ENCODE measurements at regions not wholly inside any gene's neighbourhood (a gene's known extent, or its start where the extent isn't known, plus 50 kb on each side); places are given as distances from the start of the nearest gene placed in this dataset.

- DNase-seq = no peak
Observed at GRCh38 chr3:144148356-144148755, 176.7 kb downstream of the DIPK2A start.

- DNase-seq = no peak
Observed at GRCh38 chr3:144151983-144152382, 180.4 kb downstream of the DIPK2A start.

DNA sequence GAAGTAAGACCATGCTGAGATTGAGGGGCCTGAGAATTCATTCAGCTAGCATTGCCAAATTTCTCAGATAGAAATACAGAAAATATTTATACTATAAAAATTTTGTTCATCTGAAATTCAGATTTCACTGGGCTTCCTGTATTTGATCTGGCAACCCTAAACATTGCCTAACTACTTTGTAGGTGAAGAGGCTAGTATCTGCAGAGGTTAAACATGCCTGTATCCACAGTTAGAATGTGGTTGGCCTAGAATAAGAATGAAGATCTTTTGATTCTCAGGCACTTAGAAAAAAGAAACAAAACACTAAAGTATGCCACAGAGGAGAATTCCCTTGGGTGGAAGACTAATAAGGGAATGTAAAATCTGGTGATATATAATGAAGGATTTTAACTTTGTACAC lies 189.0 kb downstream of the DIPK2A start:
- no peak for DNase-seq

DNA sequence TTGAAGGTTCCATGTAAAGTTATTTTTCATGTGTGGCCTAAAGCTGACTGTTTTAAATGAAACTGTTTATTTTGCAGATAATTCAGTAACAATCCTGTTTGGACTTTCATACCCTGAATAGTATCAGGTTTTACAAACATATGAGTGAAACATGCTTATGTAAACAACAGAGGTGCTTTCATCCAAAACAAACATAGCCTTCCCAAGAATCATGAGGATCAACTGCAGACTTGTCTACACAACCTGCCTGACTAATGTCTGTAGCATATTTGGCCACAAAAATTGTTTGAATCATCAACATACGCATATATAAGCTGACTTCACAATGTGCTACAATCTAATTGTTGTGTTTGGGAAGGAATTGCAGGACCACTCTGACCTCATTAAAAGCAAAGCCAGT lies 190.4 kb downstream of the DIPK2A start:
- peak; percentile 69 for DNase-seq

- no peak for DNase-seq
Observed at GRCh38 chr3:144164352-144164751, 192.7 kb downstream of the DIPK2A start.

DNA sequence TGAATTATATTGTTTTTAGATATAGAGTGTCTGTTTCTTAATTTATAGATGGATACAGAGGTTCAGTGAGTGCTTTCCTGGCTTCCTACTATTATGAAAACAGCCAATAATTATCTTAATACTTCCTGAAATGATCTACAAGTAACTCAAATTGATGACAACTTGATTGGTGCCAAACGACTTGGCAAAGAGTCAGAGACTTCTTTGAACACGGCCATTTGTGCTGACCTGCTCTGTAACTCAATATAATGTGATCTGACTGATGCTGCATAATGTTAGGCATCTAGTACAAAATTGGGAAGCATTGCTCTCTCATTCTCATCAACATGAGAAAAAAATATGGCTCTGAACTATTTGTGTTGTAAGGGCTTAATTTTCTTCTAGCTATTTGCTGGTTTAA lies 193.9 kb downstream of the DIPK2A start:
- peak; percentile 70 for DNase-seq

GRCh38 chr3:144167634-144168033 lies 196.0 kb downstream of the DIPK2A start:
- DNase-seq = no peak

DNA sequence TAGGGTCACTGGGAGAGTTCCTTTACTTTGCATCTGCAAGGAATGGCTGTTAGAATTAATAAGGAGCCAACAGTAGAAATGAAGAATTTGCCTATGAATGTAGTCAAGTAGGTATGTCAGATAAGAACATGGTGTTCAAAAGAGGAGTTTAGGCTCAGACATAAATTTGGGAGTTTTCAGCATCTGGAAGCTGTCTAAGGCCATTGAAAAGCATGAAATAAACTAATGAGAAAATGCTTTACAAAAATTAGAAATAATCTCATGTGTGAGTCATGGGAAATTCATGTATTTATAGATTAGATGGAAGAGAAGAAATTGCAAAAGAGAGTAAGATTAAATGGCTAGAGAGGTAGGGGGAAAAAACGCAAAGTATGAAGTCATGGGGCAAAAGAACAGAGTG lies 201.9 kb downstream of the DIPK2A start:
- no peak for DNase-seq

GRCh38 chr3:144175644-144176425 lies 204.2 kb downstream of the DIPK2A start:
- no peak for DNase-seq

DNA sequence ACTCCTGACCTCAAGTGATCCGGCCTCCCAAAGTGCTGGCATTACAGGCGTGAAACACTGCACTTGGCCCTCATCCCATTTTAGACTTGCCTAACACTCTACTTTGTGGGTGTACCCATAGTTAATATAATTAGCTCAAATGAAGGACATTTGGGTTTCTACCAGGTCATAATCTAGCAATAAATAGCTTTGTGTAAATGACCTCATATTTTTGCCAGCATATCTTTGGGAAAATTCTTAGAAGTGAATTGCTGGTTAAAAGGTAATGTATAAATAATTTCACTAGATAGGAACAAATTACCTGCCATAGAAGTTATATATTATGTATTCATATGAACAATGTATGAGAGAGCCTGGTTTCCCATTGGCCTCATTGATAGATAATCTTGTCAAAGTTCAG lies 206.0 kb downstream of the DIPK2A start:
- no peak for DNase-seq

- DNase-seq = no peak
Observed at GRCh38 chr3:144178607-144179006, 207.0 kb downstream of the DIPK2A start.

GRCh38 chr3:144181062-144181461 lies 209.4 kb downstream of the DIPK2A start:
- no peak for DNase-seq

- no peak for DNase-seq
Observed at GRCh38 chr3:144182501-144182900, 210.9 kb downstream of the DIPK2A start.

DNA sequence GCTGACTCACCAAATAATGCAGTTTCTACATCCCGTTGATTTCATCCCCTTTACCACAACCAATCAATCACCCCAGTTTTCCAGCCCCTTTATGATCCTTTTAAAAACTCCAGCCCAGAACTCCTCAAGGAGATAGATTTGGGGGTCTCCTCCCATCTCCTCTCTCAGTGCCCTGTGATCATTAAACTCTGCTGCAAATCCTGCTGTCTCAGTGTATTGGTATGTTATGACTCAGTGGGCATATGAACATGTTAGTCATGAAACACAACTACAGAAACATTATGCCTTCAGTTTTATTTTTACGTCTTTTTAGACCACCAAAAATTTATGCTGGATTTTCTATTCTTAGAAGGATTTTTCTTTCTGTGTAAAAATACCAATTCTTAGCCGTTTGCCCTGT lies 213.7 kb downstream of the DIPK2A start:
- DNase-seq = no peak

GRCh38 chr3:144187531-144188210 lies 216.0 kb downstream of the DIPK2A start:
- no peak for DNase-seq

GRCh38 chr3:144189044-144189443 lies 217.4 kb downstream of the DIPK2A start:
- no peak for DNase-seq

- no peak for DNase-seq
Observed at GRCh38 chr3:144197116-144197515, 225.5 kb downstream of the DIPK2A start.

GRCh38 chr3:144197582-144197981 lies 226.0 kb downstream of the DIPK2A start:
- no peak for DNase-seq

GRCh38 chr3:144200004-144200403 lies 228.4 kb downstream of the DIPK2A start:
- DNase-seq = no peak

GRCh38 chr3:144200466-144200865 lies 228.8 kb downstream of the DIPK2A start:
- no peak for DNase-seq

- DNase-seq = peak; percentile 92
Observed at GRCh38 chr3:144221761-144222160, 250.1 kb downstream of the DIPK2A start.

DNA sequence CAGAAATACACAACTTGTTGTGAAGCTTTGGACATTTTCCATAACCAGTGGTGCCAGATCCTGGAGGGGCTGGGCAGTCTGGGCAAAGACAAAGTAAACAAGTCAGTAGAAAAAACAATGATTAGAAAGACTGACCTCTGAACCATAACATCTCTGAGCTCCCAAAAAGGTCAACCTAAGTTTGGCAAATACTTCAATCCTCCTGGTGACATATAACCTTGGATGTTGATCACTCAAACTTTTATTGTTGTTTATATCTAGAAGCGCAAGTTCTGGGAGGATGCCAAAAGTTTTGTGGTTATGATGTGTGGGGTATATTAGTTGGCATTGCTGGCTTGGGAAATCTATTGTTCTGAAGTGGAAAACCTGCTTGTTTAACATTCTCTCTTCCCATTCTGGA lies 257.7 kb downstream of the DIPK2A start:
- DNase-seq = peak; percentile 51

DNA sequence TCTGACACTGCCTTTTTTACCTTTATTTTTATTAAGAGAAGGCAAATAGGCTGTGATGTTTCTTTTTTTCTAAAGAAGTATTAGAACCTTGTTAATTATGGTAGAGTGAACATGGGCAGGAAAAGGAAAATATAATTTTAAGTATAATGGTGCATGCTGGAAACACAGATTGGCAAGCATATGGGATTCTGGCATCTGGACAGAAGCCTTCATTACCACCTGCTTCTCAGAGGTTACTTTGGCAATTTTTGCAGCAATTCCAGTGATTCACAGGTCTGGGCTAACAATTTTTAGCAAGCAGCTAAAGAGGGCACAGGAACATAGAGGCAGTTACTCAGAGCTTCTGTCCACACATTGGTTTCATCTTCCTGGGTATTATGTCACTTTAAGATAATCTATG lies 258.3 kb downstream of the DIPK2A start:
- no peak for DNase-seq

- no peak for DNase-seq
Observed at GRCh38 chr3:144235489-144235888, 263.9 kb downstream of the DIPK2A start.

GRCh38 chr3:144237351-144237750 lies 265.7 kb downstream of the DIPK2A start:
- no peak for DNase-seq
